ENCODE measurements at regions not wholly inside any gene's neighbourhood (a gene's known extent, or its start where the extent isn't known, plus 50 kb on each side); places are given as distances from the start of the nearest gene placed in this dataset.
"Not testable (repeated sequence)": the region's sequence is repeated elsewhere in the genome, so short reads cannot be mapped to it uniquely, and the experiment has no call there.

DNA sequence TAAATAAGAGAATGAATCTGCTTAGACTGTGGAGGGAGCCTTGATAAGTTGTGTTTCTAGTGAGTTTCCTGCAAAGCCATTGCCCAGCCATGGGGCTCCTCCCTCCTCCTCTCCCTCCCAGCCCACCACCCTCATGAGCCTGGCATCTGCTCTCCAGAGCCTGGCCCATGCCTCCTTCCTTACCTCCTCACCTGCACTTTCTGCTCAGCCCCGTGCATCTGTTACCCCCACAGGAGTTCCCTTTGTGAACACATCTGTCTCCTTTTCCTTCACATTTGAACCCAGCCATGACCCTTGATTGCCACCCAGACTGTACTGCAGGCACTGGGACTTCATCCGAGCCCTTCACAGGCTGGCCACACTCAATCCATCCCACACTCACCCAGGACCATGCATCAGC lies 395.6 kb downstream of the IRX2 start:
- CTCF ChIA-PET: no interaction called here
- no peak overlapping the region for H3K4me3 ChIP-seq (ENCODE audit: low read depth, low read length)
- no peaks in the 10 kb centered on the region for H3K27me3 ChIP-seq (ENCODE audit: control insufficient read depth, insufficient read depth, low read length)
- TF ChIP-seq, protein P1, sequence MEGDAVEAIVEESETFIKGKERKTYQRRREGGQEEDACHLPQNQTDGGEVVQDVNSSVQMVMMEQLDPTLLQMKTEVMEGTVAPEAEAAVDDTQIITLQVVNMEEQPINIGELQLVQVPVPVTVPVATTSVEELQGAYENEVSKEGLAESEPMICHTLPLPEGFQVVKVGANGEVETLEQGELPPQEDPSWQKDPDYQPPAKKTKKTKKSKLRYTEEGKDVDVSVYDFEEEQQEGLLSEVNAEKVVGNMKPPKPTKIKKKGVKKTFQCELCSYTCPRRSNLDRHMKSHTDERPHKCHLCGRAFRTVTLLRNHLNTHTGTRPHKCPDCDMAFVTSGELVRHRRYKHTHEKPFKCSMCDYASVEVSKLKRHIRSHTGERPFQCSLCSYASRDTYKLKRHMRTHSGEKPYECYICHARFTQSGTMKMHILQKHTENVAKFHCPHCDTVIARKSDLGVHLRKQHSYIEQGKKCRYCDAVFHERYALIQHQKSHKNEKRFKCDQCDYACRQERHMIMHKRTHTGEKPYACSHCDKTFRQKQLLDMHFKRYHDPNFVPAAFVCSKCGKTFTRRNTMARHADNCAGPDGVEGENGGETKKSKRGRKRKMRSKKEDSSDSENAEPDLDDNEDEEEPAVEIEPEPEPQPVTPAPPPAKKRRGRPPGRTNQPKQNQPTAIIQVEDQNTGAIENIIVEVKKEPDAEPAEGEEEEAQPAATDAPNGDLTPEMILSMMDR (IDR thresholded peaks at IDR 0.05; ENCODE audit: insufficient read depth, low read depth, low read length): no peak
- no peaks in the 10 kb centered on the region for H3K36me3 ChIP-seq (ENCODE audit: control insufficient read depth, insufficient read depth, low read length)
- no peak for DNase-seq (ENCODE audit: low read depth)
- POLR2A ChIA-PET: no interaction called here

DNA sequence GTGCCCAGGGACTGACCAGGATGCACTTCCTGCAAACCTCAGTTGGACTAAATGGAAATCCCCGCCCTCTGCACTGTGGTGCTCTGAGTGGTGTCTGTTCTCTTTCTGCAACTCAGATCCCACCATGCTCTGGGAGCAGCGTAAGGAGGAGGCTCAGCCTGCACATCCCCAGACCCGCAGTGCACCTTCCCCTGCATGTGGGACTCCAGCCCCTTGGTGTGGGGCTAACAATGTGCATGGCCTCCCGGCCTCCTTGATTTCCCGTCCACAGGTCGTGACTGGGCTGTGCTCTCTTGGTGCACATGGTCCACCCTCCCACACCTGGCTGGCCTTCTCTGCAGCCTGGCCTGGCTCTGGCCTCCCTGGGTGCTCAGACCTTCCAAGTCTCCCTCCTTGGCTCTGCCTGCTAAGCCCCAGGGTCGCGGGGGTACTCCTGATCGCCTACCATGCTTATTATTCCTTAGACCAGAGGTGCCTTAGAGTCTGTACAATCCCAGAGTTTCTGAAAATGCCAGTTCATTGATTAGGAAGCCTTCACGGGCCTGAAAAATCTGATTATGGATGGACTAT lies 397.5 kb downstream of the IRX2 start:
- ChIA-PET POLR2A (no interaction called here), CTCF (no interaction called here)
- TF ChIP-seq, protein P1 (IDR thresholded peaks at IDR 0.05; ENCODE audit: insufficient read depth, low read depth, low read length): no peak
- Histone ChIP-seq H3K27me3 (ENCODE audit: control insufficient read depth, insufficient read depth, low read length) (no peaks in the 10 kb centered on the region), H3K4me3 (ENCODE audit: low read depth, low read length) (no peak overlapping the region), H3K36me3 (ENCODE audit: control insufficient read depth, insufficient read depth, low read length) (no peaks in the 10 kb centered on the region)
- DNase-seq (ENCODE audit: low read depth): no peak

DNA sequence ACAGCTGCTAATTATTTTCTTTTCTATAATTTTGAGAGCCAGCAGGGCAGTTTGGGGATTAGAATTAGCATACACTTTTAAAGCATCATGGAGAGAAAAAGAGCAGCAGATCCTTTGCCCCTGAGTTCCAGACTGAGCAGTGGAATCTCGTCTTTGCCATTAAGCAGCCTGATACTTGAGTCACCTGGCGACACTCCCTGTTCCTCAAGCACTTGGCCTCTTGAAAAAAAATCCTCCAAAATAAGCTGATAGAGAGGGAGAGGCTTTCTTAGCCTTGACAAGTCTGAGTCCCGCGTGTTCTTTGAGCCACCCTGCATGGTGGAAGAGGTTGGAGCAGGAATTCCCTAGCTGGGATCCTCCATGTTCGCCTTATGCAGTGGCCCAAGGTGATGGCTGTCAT lies 398.3 kb downstream of the IRX2 start:
- Histone ChIP-seq H3K36me3 (ENCODE audit: control insufficient read depth, insufficient read depth, low read length) (no peaks in the 10 kb centered on the region), H3K4me3 (ENCODE audit: low read depth, low read length) (no peak overlapping the region), H3K27me3 (ENCODE audit: control insufficient read depth, insufficient read depth, low read length) (no peaks in the 10 kb centered on the region)
- TF ChIP-seq, protein P1 (IDR thresholded peaks at IDR 0.05; ENCODE audit: insufficient read depth, low read depth, low read length): no peak
- no peak for DNase-seq (ENCODE audit: low read depth)
- ChIA-PET POLR2A (no interaction called here), CTCF (no interaction called here)

DNA sequence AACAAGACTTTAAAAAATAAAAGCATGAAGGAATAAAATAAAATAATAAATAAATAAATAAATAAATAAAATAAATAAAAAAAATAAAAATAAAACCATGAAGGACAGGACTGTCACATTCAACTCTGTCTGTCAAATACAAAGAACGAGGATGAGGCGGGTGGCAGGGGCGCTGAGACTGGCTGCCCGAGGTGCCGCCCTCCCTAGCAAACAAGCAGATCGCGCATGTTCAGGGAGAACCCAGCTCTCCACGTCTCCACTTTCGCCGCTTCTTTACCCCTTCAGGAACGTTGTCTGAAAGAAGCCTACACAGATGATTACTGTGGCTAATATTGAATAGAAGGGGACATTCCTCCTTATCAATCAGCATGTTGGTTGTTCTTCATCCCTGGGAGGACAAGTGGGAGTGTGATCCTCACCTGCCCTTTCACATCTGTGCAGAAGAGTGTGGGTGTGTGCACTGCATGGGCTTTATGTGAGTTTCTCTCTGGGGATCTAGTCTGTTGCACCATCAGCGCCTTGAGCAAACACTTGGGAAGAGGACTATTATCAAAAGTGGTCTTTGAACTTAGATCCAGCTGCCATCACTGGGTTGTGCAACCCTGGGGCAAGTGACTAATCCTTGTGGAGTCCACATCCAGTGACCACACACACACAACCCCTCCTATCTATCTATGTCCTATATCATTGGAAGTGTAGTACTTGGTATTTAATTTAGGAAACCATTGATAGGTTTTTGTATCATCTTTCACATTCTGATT lies 399.2 kb downstream of the IRX2 start:
- Histone ChIP-seq H3K4me3 (ENCODE audit: low read depth, low read length) (no peak overlapping the region), H3K36me3 (ENCODE audit: control insufficient read depth, insufficient read depth, low read length) (no peaks in the 10 kb centered on the region), H3K27me3 (ENCODE audit: control insufficient read depth, insufficient read depth, low read length) (no peaks in the 10 kb centered on the region)
- TF ChIP-seq, protein P1 (IDR thresholded peaks at IDR 0.05; ENCODE audit: insufficient read depth, low read depth, low read length): no peak
- CTCF ChIA-PET: no interaction called here
- POLR2A ChIA-PET: no interaction called here
- no peak for DNase-seq (ENCODE audit: low read depth)

DNA sequence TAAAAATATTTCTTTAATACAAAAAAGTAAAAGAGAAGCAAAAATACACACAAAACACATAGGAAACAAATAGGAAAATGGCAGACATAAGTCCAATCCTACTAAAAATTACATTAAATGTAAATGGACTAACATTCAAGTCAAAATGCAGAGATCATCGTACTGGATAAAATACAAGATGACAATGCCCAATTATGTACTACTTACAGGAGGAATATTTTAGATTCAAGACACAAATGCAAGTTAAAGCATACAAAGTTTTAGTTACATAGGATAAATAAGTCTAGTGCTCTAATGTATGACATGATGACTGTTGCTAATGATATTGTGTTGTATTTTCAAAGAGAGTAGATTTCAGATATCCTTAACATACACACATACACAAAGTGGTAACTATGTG lies 401.7 kb downstream of the IRX2 start:
- CTCF ChIA-PET: not testable (repeated sequence)

DNA sequence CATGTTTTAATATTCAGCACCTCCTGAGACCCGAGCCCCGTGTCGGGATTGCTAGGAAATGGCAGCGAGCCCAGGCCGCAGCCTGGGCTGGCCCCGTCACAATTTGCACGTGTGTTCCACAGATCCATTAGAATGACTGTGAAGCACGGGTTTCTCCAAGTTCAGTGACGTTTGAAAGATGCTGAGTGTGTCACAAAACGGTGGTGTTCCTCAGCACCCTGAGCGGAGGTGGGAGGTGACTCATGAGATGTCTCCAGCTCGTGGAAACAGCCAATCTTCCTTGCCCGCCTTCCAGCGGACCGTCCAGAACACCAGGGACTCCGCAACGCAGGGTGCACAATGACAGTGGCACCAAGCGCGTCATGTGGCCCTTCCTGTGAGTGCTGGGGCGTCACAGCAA lies 412.8 kb downstream of the IRX2 start:
- no peaks in the 10 kb centered on the region for H3K36me3 ChIP-seq (ENCODE audit: control insufficient read depth, insufficient read depth, low read length)
- H3K27me3 ChIP-seq (ENCODE audit: control insufficient read depth, insufficient read depth, low read length): no peaks in the 10 kb centered on the region
- H3K4me3 ChIP-seq (ENCODE audit: low read depth, low read length): no peak overlapping the region
- no peak for DNase-seq (ENCODE audit: low read depth)
- TF ChIP-seq, protein P1 (IDR thresholded peaks at IDR 0.05; ENCODE audit: insufficient read depth, low read depth, low read length): no peak
- CTCF ChIA-PET: no interaction called here
- POLR2A ChIA-PET: no interaction called here

More for the DNA sequence above, 401.7 kb downstream of the IRX2 start:
- POLR2A ChIA-PET; DNase-seq (ENCODE audit: low read depth); H3K27me3 ChIP-seq (ENCODE audit: control insufficient read depth, insufficient read depth, low read length); H3K36me3 ChIP-seq (ENCODE audit: control insufficient read depth, insufficient read depth, low read length); H3K4me3 ChIP-seq (ENCODE audit: low read depth, low read length): not testable (repeated sequence)

Data from BJ (cell line).